HEK293 (cell line): ENCODE measurements at regions not wholly inside any gene's neighbourhood (a gene's known extent, or its start where the extent isn't known, plus 50 kb on each side); places are given as distances from the start of the nearest gene placed in this dataset.

ENCODE experiments used
- CTCF ChIA-PET: fragments of 350-600 bp; formaldehyde crosslinking; extraction: SDS; loops from one replicate; lab custom pipeline; 2021; ENCODE audit warnings: antibody characterized with exemption; lab: Yijun Ruan, JAX
- POLR2A ChIA-PET: fragments of 300-600 bp; formaldehyde crosslinking; extraction: SDS; loops from one replicate; lab custom pipeline; 2020; ENCODE audit warnings: antibody characterized with exemption, inconsistent platforms; lab: Yijun Ruan, JAX
- H3K27ac ChIP-seq: fragments of 200-500 bp; sonication (Bioruptor generic); 2 replicates; pipeline ENCODE4 v1.5.1; 2014; ENCODE audit warnings: low read depth, low read length, control low read depth, inconsistent platforms; ENCODE audit errors: extremely low read depth
- H3K36me3 ChIP-seq, 2 experiments: fragments of 200-500 bp in 1 of 2; sonication (Bioruptor generic) in 1 of 2; 1 replicate in 1 of 2; 2 replicates in 1 of 2; pipeline ENCODE4 v1.5.1; 2014 to 2017; ENCODE audit warnings: inconsistent platforms in 2 of 2, low read length in 2 of 2; ENCODE audit not compliant: control insufficient read depth in 2 of 2, insufficient read depth in 1 of 2
- H3K4me1 ChIP-seq: fragments of 200-500 bp; sonication (Bioruptor generic); 2 replicates; pipeline ENCODE4 v1.5.1; 2014; ENCODE audit warnings: mild to moderate bottlenecking, low read length, inconsistent platforms; ENCODE audit not compliant: control insufficient read depth, insufficient read depth
- H3K4me3 ChIP-seq: 2 replicates; pipeline ENCODE4 v1.5.1; 2011; ENCODE audit warnings: low read depth, mild to moderate bottlenecking, control low read depth, low read length, moderate library complexity
- H3K9me3 ChIP-seq: fragments of 200-500 bp; sonication (Bioruptor generic); 2 replicates; pipeline ENCODE4 v1.5.1; 2014; ENCODE audit warnings: low read depth, low read length, inconsistent platforms; ENCODE audit not compliant: control insufficient read depth, insufficient read depth
- ATF2 ChIP-seq: fragments of 450-650 bp; formaldehyde crosslinking; IDR thresholded peaks from 2 replicates; pipeline ENCODE4 v1.5.1; 2016; ENCODE audit warnings: missing biosample characterization, missing genetic modification characterization, low read depth
- FEZF1 ChIP-seq: fragments of 450-650 bp; formaldehyde crosslinking; IDR thresholded peaks from 2 replicates; pipeline ENCODE4 v1.5.1; 2016; ENCODE audit warnings: missing biosample characterization, missing genetic modification characterization
- GLI2 ChIP-seq: fragments of 450-650 bp; formaldehyde crosslinking; IDR thresholded peaks from 2 replicates; pipeline ENCODE4; 2017; ENCODE audit warnings: missing biosample characterization, missing genetic modification characterization, low read depth, borderline replicate concordance
- KLF16 ChIP-seq: fragments of 450-650 bp; formaldehyde crosslinking; IDR thresholded peaks from 2 replicates; pipeline ENCODE4 v1.5.1; 2017; ENCODE audit warnings: missing biosample characterization, missing genetic modification characterization
- KLF9 ChIP-seq: fragments of 450-650 bp; formaldehyde crosslinking; IDR thresholded peaks from 2 replicates; pipeline ENCODE4 v1.5.1; 2016; ENCODE audit warnings: missing biosample characterization, missing genetic modification characterization, low read depth
- SALL2 ChIP-seq: fragments of 450-650 bp; formaldehyde crosslinking; IDR thresholded peaks from 2 replicates; pipeline ENCODE4 v1.5.0; 2017; ENCODE audit warnings: missing biosample characterization, mild to moderate bottlenecking, missing genetic modification characterization, borderline replicate concordance
- SETDB1 ChIP-seq: IDR thresholded peaks from one replicate; pipeline ENCODE4 v1.6.1; 2017; ENCODE audit warnings: mild to moderate bottlenecking, low read length, moderate library complexity, mixed read lengths; ENCODE audit not compliant: insufficient read length
- TCF7L2 ChIP-seq: IDR thresholded peaks from 2 replicates; pipeline ENCODE4 v1.6.1; 2011; ENCODE audit warnings: low read depth, mild to moderate bottlenecking, inconsistent platforms, low read length, moderate library complexity, borderline replicate concordance
- WT1 ChIP-seq: fragments of 450-650 bp; formaldehyde crosslinking; IDR thresholded peaks from 2 replicates; pipeline ENCODE4 v1.5.1; 2016; ENCODE audit warnings: missing biosample characterization, missing genetic modification characterization
- ZFP41 ChIP-seq: fragments of 450-650 bp; formaldehyde crosslinking; IDR thresholded peaks from 2 replicates; pipeline ENCODE4 v1.5.1; 2016; ENCODE audit warnings: missing biosample characterization, missing genetic modification characterization, borderline replicate concordance
- ZNF114 ChIP-seq: fragments of 450-650 bp; formaldehyde crosslinking; IDR thresholded peaks from 2 replicates; pipeline ENCODE4 v1.5.0; 2017; ENCODE audit warnings: missing biosample characterization, missing genetic modification characterization
- ZNF133 ChIP-seq: fragments of 450-650 bp; formaldehyde crosslinking; IDR thresholded peaks from 2 replicates; pipeline ENCODE4 v1.5.1; 2016; ENCODE audit warnings: missing biosample characterization, missing genetic modification characterization
- ZNF140 ChIP-seq: fragments of 450-650 bp; formaldehyde crosslinking; IDR thresholded peaks from 2 replicates; pipeline ENCODE4 v1.5.1; 2016; ENCODE audit warnings: missing biosample characterization, missing genetic modification characterization
- ZNF155 ChIP-seq: fragments of 450-650 bp; formaldehyde crosslinking; IDR thresholded peaks from 2 replicates; pipeline ENCODE4 v1.5.1; 2016; ENCODE audit warnings: missing biosample characterization, missing genetic modification characterization
- ZNF302 ChIP-seq: fragments of 450-650 bp; formaldehyde crosslinking; IDR thresholded peaks from 2 replicates; pipeline ENCODE4 v1.5.1; 2016; ENCODE audit warnings: missing biosample characterization, missing genetic modification characterization, low read depth
- ZNF391 ChIP-seq: fragments of 450-650 bp; formaldehyde crosslinking; IDR thresholded peaks from 2 replicates; pipeline ENCODE4 v1.5.1; 2016; ENCODE audit warnings: low read depth, missing biosample characterization, missing genetic modification characterization, borderline replicate concordance
- ZNF571 ChIP-seq: fragments of 450-650 bp; formaldehyde crosslinking; IDR thresholded peaks from 2 replicates; pipeline ENCODE4 v1.5.0; 2017; ENCODE audit warnings: missing biosample characterization, missing genetic modification characterization
- ZNF626 ChIP-seq: fragments of 450-650 bp; sonication (Bioruptor Pico); formaldehyde crosslinking; IDR thresholded peaks from 2 replicates; pipeline ENCODE4 v1.5.1; 2018; ENCODE audit warnings: missing biosample characterization, missing genetic modification characterization, inconsistent platforms
- ZNF664 ChIP-seq: fragments of 450-650 bp; formaldehyde crosslinking; IDR thresholded peaks from 2 replicates; pipeline ENCODE4 v1.5.1; 2016; ENCODE audit warnings: missing biosample characterization, missing genetic modification characterization
- ZNF792 ChIP-seq: fragments of 450-650 bp; formaldehyde crosslinking; IDR thresholded peaks from 2 replicates; pipeline ENCODE4 v1.5.1; 2016; ENCODE audit warnings: missing biosample characterization, missing genetic modification characterization
- ZSCAN23 ChIP-seq: fragments of 450-650 bp; formaldehyde crosslinking; IDR thresholded peaks from 2 replicates; pipeline ENCODE4 v1.5.1; 2016; ENCODE audit warnings: missing biosample characterization, missing genetic modification characterization
- TF ChIP-seq, protein P1 (sequence below): fragments of 450-650 bp; formaldehyde crosslinking; conservative IDR thresholded peaks from 2 replicates; pipeline ENCODE4 v1.5.1; 2016; ENCODE audit warnings: low read depth, missing biosample characterization, missing genetic modification characterization
- TF ChIP-seq, protein P2 (sequence below): fragments of 450-650 bp; formaldehyde crosslinking; IDR thresholded peaks from 2 replicates; pipeline ENCODE4 v1.5.1; 2016; ENCODE audit warnings: missing biosample characterization, missing genetic modification characterization

- ChIA-PET CTCF (no interaction called here), POLR2A (no interaction called here)
- TF ChIP-seq, protein P1, sequence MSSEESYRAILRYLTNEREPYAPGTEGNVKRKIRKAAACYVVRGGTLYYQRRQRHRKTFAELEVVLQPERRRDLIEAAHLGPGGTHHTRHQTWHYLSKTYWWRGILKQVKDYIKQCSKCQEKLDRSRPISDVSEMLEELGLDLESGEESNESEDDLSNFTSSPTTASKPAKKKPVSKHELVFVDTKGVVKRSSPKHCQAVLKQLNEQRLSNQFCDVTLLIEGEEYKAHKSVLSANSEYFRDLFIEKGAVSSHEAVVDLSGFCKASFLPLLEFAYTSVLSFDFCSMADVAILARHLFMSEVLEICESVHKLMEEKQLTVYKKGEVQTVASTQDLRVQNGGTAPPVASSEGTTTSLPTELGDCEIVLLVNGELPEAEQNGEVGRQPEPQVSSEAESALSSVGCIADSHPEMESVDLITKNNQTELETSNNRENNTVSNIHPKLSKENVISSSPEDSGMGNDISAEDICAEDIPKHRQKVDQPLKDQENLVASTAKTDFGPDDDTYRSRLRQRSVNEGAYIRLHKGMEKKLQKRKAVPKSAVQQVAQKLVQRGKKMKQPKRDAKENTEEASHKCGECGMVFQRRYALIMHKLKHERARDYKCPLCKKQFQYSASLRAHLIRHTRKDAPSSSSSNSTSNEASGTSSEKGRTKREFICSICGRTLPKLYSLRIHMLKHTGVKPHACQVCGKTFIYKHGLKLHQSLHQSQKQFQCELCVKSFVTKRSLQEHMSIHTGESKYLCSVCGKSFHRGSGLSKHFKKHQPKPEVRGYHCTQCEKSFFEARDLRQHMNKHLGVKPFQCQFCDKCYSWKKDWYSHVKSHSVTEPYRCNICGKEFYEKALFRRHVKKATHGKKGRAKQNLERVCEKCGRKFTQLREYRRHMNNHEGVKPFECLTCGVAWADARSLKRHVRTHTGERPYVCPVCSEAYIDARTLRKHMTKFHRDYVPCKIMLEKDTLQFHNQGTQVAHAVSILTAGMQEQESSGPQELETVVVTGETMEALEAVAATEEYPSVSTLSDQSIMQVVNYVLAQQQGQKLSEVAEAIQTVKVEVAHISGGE = no peak
- TF ChIP-seq ZNF664 (tag by site-specific recombination) (no peak), ZNF114 (tag by site-specific recombination) (no peak), FEZF1 (tag by site-specific recombination) (no peak)
Measured at GRCh38 chr4:22635692-22636091, 57.0 kb upstream of the GBA3 start.

DNA sequence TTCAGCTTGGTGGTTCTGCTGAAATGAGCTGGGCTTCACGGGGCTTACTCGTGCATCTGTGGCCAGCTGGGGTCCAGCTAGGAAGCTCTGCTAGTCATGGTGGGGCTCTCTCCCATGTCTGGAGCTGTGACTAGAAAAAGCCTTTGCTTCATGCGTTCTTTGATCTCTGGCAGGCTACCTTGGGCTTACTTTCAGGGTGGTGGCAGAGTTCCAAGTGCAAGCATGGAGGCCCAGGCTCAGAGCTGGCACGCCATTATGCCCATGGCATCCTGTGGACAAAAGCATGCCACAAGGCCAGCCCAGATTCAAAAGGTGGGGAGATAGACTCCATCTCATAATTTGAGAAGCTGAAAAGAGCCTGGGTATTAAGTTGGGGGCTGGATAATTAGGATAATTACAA, 55.4 kb upstream of the GBA3 start:
- POLR2A ChIA-PET = no interaction called here
- Histone ChIP-seq H3K9me3 (no peaks in the 10 kb centered on the region), H3K4me1 (no peaks in the 10 kb centered on the region), H3K36me3 (no peaks in the 10 kb centered on the region), H3K4me3 (no peak overlapping the region), H3K27ac (no peak overlapping the region)
- CTCF ChIA-PET = no interaction called here
- TF ChIP-seq ZNF133 (tag by site-specific recombination) (no peak), SETDB1 (no peak), ZNF391 (no peak), ZNF626 (no peak), ZNF571 (tag by site-specific recombination) (no peak), ZSCAN23 (no peak), ZNF140 (tag by site-specific recombination) (no peak), KLF9 (no peak), ZNF155 (no peak), WT1 (tag by site-specific recombination) (no peak), GLI2 (tag by site-specific recombination) (no peak), ZNF792 (tag by site-specific recombination) (no peak), ZFP41 (no peak), TCF7L2 (no peak), KLF16 (tag by site-specific recombination) (no peak), SALL2 (no peak), ATF2 (tag by site-specific recombination) (no peak), ZNF302 (tag by site-specific recombination) (no peak)
- TF ChIP-seq, protein P2, sequence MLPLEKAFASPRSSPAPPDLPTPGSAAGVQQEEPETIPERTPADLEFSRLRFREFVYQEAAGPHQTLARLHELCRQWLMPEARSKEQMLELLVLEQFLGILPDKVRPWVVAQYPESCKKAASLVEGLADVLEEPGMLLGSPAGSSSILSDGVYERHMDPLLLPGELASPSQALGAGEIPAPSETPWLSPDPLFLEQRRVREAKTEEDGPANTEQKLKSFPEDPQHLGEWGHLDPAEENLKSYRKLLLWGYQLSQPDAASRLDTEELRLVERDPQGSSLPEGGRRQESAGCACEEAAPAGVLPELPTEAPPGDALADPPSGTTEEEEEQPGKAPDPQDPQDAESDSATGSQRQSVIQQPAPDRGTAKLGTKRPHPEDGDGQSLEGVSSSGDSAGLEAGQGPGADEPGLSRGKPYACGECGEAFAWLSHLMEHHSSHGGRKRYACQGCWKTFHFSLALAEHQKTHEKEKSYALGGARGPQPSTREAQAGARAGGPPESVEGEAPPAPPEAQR (tag by site-specific recombination) = no peak

More at GRCh38 chr4:22635692-22636091, 57.0 kb upstream of the GBA3 start:
- Histone ChIP-seq H3K27ac (no peak overlapping the region), H3K4me1 (no peaks in the 10 kb centered on the region), H3K9me3 (no peaks in the 10 kb centered on the region), H3K36me3 (no peaks in the 10 kb centered on the region), H3K4me3 (no peak overlapping the region)
